H1 (cell line): ENCODE measurements at regions not wholly inside any gene's neighbourhood (a gene's known extent, or its start where the extent isn't known, plus 50 kb on each side); places are given as distances from the start of the nearest gene placed in this dataset.

Source experiments
- CTCF ChIA-PET: fragments of 300-600 bp; sonication (Branson Sonifier 250); formaldehyde crosslinking; loops from one replicate; lab custom pipeline; 2021; ENCODE audit not compliant: partially characterized antibody; lab: Charles Lee
- POLR2A ChIA-PET: fragments of 300-600 bp; sonication (Branson Sonifier 250); formaldehyde crosslinking; loops from one replicate; lab custom pipeline; 2021; ENCODE audit warnings: inconsistent platforms; ENCODE audit not compliant: partially characterized antibody; lab: Charles Lee
- DNase-seq, 2 experiments: peaks; one replicate each; pipeline versions ENCODE4 v3.0.0 to v3.0.0-alpha.2; 2010 to 2022; ENCODE audit warnings: low spot score in 2 of 2, low read depth in 1 of 2, mixed read lengths in 1 of 2
- FAIRE-seq: peaks from 2 replicates; lab custom pipeline; 2011; peaks lifted over from hg19 to GRCh38; lab: Jason Lieb, UNC
- H2AFZ ChIP-seq: 2 replicates; pipeline ENCODE4 v1.8.1; 2012; ENCODE audit warnings: low read length, inconsistent platforms
- H2AK5ac ChIP-seq: 2 replicates; pipeline ENCODE4 v1.6.1; 2013; ENCODE audit warnings: low read depth, low read length
- H2BK120ac ChIP-seq: replicated peaks from 2 replicates; pipeline ENCODE3; 2013; ENCODE audit warnings: low read depth, low read length, inconsistent platforms
- H2BK12ac ChIP-seq: 2 replicates; pipeline ENCODE4 v1.6.1; 2013; ENCODE audit warnings: low read depth, low read length
- H2BK15ac ChIP-seq: 2 replicates; pipeline ENCODE4 v1.6.1; 2013; ENCODE audit warnings: low read length
- H2BK20ac ChIP-seq: 2 replicates; pipeline ENCODE4 v1.6.1; 2013; ENCODE audit warnings: low read length
- H2BK5ac ChIP-seq: 2 replicates; pipeline ENCODE4 v1.6.1; 2013; ENCODE audit warnings: low read depth, low read length
- H3K14ac ChIP-seq: 2 replicates; pipeline ENCODE4 v1.6.1; 2013; ENCODE audit warnings: inconsistent platforms; ENCODE audit not compliant: insufficient read length
- H3K18ac ChIP-seq: 2 replicates; pipeline ENCODE4 v1.6.1; 2013; ENCODE audit warnings: low read length; ENCODE audit errors: extremely low read depth
- H3K23ac ChIP-seq: 2 replicates; pipeline ENCODE4 v1.6.1; 2013; ENCODE audit warnings: inconsistent platforms; ENCODE audit not compliant: insufficient read length
- H3K23me2 ChIP-seq: 2 replicates; pipeline ENCODE4 v1.6.1; 2013; ENCODE audit warnings: low read depth, low read length
- H3K27ac ChIP-seq: 2 replicates; pipeline ENCODE4 v1.6.1; 2011; ENCODE audit warnings: low read depth, low read length, inconsistent platforms
- H3K27me3 ChIP-seq, 4 experiments: replicated peaks in 1 of 4; 1 replicate in 1 of 4; 2 replicates in 3 of 4; pipeline versions ENCODE4 v1.6.1 to v1.8.1; 2011 to 2013; ENCODE audit warnings: low read length in 3 of 4, mild to moderate bottlenecking in 3 of 4, inconsistent platforms in 2 of 4, mixed read lengths in 2 of 4, moderate library complexity in 1 of 4; ENCODE audit not compliant: control insufficient read depth in 3 of 4, insufficient read depth in 3 of 4; ENCODE audit errors: extremely low read depth in 1 of 4
- H3K36me3 ChIP-seq, 4 experiments: 2 replicates each; pipeline versions ENCODE4 v1.6.1 to v1.8.1; 2011 to 2013; ENCODE audit warnings: mild to moderate bottlenecking in 4 of 4, low read length in 3 of 4, moderate library complexity in 2 of 4, control low read depth in 1 of 4, inconsistent platforms in 1 of 4; ENCODE audit not compliant: insufficient read depth in 4 of 4, control insufficient read depth in 2 of 4
- H3K4ac ChIP-seq: replicated peaks from 2 replicates; pipeline ENCODE3; 2013; ENCODE audit warnings: low read length, low read depth, mixed read lengths, inconsistent platforms; ENCODE audit not compliant: insufficient read length
- H3K4me1 ChIP-seq, 4 experiments: replicated peaks in 1 of 4; 1 replicate in 1 of 4; 2 replicates in 3 of 4; pipeline versions ENCODE4 v1.6.1 to v1.8.1; 2011 to 2013; ENCODE audit warnings: low read length in 3 of 4, inconsistent platforms in 2 of 4, mixed read lengths in 1 of 4; ENCODE audit not compliant: insufficient read depth in 4 of 4, control insufficient read depth in 3 of 4
- H3K4me2 ChIP-seq, 2 experiments: 2 replicates each; pipeline versions ENCODE4 v1.6.1 to v1.8.1; 2011 to 2013; ENCODE audit warnings: low read depth in 2 of 2, low read length in 2 of 2, control low read depth in 1 of 2, inconsistent platforms in 1 of 2, mild to moderate bottlenecking in 1 of 2; ENCODE audit not compliant: insufficient read depth in 1 of 2
- H3K4me3 ChIP-seq, 4 experiments: fragments of 200-600, 300-600 bp in 1 of 4; sonication (generic), shearing (Covaris generic), sonication (Bioruptor Twin) in 1 of 4; 2 replicates each; pipeline versions ENCODE4 v1.5.1 to v1.8.1; 2011 to 2016; ENCODE audit warnings: low read length in 4 of 4, low read depth in 3 of 4, control low read depth in 2 of 4, inconsistent platforms in 2 of 4, mild to moderate bottlenecking in 2 of 4, mixed read lengths in 1 of 4, moderate library complexity in 1 of 4; ENCODE audit not compliant: insufficient read depth in 2 of 4; ENCODE audit errors: extremely low read depth in 1 of 4
- H3K56ac ChIP-seq: replicated peaks from 2 replicates; pipeline ENCODE3; 2013; ENCODE audit warnings: low read depth, mild to moderate bottlenecking, mixed read lengths, low read length, inconsistent platforms; ENCODE audit not compliant: insufficient read length
- H3K79me1 ChIP-seq: 2 replicates; pipeline ENCODE4 v1.6.1; 2013; ENCODE audit warnings: low read depth, low read length, control low read depth
- H3K79me2 ChIP-seq, 2 experiments: 2 replicates each; pipeline versions ENCODE4 v1.6.1 to v1.8.1; 2012 to 2013; ENCODE audit warnings: low read length in 2 of 2, mild to moderate bottlenecking in 2 of 2, inconsistent platforms in 1 of 2; ENCODE audit not compliant: insufficient read depth in 2 of 2, control insufficient read depth in 1 of 2
- H3K9ac ChIP-seq, 4 experiments: replicated peaks in 1 of 4; 1 replicate in 1 of 4; 2 replicates in 3 of 4; pipeline versions ENCODE4 v1.6.1 to v1.8.1; 2011 to 2013; ENCODE audit warnings: low read depth in 3 of 4, low read length in 3 of 4, control low read depth in 2 of 4, mild to moderate bottlenecking in 2 of 4, moderate library complexity in 2 of 4, inconsistent platforms in 1 of 4; ENCODE audit errors: extremely low read depth in 1 of 4
- H3K9me3 ChIP-seq, 2 experiments: 2 replicates each; pipeline versions ENCODE4 v1.6.1 to v1.8.1; 2012 to 2013; ENCODE audit warnings: mild to moderate bottlenecking in 2 of 2, moderate library complexity in 2 of 2, control low read depth in 1 of 2, inconsistent platforms in 1 of 2, low read depth in 1 of 2, low read length in 1 of 2, mixed read lengths in 1 of 2; ENCODE audit not compliant: insufficient read depth in 2 of 2
- H4K20me1 ChIP-seq, 2 experiments: replicated peaks in 1 of 2; 2 replicates each; pipeline versions ENCODE3 to v1.8.1; 2011 to 2013; ENCODE audit warnings: inconsistent platforms in 2 of 2, low read length in 2 of 2, mild to moderate bottlenecking in 1 of 2; ENCODE audit not compliant: insufficient read depth in 2 of 2, control insufficient read depth in 1 of 2
- H4K5ac ChIP-seq: 2 replicates; pipeline ENCODE4 v1.6.1; 2013; ENCODE audit warnings: low read length, low read depth, mixed read lengths, inconsistent platforms; ENCODE audit not compliant: insufficient read length
- H4K8ac ChIP-seq: 2 replicates; pipeline ENCODE4 v1.8.0; 2013; ENCODE audit warnings: mild to moderate bottlenecking, moderate library complexity, low read length, inconsistent platforms; ENCODE audit not compliant: insufficient read depth; ENCODE audit errors: extremely low read depth
- H4K91ac ChIP-seq: replicated peaks from 2 replicates; pipeline ENCODE3; 2013; ENCODE audit warnings: low read length, mixed read lengths, inconsistent platforms; ENCODE audit not compliant: insufficient read length
- SRF ChIP-seq: IDR thresholded peaks from 2 replicates; pipeline ENCODE4 v1.6.1; 2011; ENCODE audit warnings: mild to moderate bottlenecking, low read depth, low read length, moderate library complexity
- WGBS, 2 experiments: shearing (Covaris generic) in 1 of 2; methylation state at CpG; one replicate each; pipeline versions ENCODE4 v1.1.6 to v1.1.7; 2013 to 2015; ENCODE audit warnings: low lambda C conversion rate in 2 of 2, mixed read lengths in 2 of 2, inconsistent platforms in 1 of 2, low coverage in 1 of 2, missing lambda C conversion rate in 1 of 2; ENCODE audit not compliant: insufficient replicate concordance in 2 of 2, insufficient coverage in 1 of 2, insufficient read length in 1 of 2; ENCODE audit errors: extremely low coverage in 1 of 2, missing lambda C conversion rate in 1 of 2; 5-methylcytosine and 5-hydroxymethylcytosine counted together
- TF ChIP-seq, protein P1 (sequence below), 3 experiments: IDR thresholded peaks; 1 replicate in 2 of 3; 2 replicates in 1 of 3; pipeline versions ENCODE4 v1.5.1 to v1.6.1; 2011; ENCODE audit warnings: low read length in 3 of 3, mild to moderate bottlenecking in 3 of 3, inconsistent platforms in 2 of 3, low read depth in 1 of 3, moderate library complexity in 1 of 3; ENCODE audit not compliant: insufficient read depth in 1 of 3; ENCODE audit errors: control extremely low read depth in 1 of 3

DNA sequence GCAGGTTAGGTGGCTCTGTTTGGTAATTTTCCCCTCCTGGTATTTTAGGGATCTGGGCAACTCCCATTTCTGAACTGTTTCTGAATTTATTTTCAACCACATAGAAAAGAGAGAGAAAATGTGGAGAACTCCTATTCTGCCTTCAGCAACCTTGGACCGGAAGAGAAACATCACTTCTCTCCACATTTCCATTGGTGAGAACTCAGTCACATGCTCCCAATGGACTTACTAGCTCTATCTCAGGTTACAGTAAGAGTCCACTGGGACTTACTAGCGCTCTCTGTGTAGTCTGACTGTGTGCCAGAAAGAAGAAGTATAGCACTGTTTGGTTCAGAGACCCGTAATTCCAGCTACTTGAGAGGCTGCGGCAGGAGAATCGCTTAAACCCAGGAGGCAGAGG is 383.2 kb downstream of the DUSP6 start:
- TF ChIP-seq SRF, result no peak
- TF ChIP-seq, protein P1, sequence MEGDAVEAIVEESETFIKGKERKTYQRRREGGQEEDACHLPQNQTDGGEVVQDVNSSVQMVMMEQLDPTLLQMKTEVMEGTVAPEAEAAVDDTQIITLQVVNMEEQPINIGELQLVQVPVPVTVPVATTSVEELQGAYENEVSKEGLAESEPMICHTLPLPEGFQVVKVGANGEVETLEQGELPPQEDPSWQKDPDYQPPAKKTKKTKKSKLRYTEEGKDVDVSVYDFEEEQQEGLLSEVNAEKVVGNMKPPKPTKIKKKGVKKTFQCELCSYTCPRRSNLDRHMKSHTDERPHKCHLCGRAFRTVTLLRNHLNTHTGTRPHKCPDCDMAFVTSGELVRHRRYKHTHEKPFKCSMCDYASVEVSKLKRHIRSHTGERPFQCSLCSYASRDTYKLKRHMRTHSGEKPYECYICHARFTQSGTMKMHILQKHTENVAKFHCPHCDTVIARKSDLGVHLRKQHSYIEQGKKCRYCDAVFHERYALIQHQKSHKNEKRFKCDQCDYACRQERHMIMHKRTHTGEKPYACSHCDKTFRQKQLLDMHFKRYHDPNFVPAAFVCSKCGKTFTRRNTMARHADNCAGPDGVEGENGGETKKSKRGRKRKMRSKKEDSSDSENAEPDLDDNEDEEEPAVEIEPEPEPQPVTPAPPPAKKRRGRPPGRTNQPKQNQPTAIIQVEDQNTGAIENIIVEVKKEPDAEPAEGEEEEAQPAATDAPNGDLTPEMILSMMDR (IDR thresholded peaks at IDR 0.05; ENCODE audit: control extremely low read depth in 1 of 3, insufficient read depth in 1 of 3, low read depth in 1 of 3, low read length in 3 of 3), result no peak
- TF ChIP-seq, all 59 proteins: peak for 0
- Histone ChIP-seq H3K56ac (no peak overlapping the region), H3K18ac (no peak overlapping the region), H3K27ac (no peak overlapping the region), H3K79me1 (no peaks in the 10 kb centered on the region), H3K14ac (no peak overlapping the region), H4K91ac (no peak overlapping the region), H2AK5ac (no peak overlapping the region), H3K23me2 (no peaks in the 10 kb centered on the region), H2BK5ac (no peak overlapping the region), H3K79me2 (no peaks in the 10 kb centered on the region), H3K36me3 (no peaks in the 10 kb centered on the region), H3K4me1 (no peaks in the 10 kb centered on the region), H3K23ac (no peak overlapping the region), H2BK15ac (no peak overlapping the region), H3K4me2 (no peak overlapping the region), H3K9me3 (no peaks in the 10 kb centered on the region), H3K27me3 (no peaks in the 10 kb centered on the region), H3K4ac (no peak overlapping the region), H2AFZ (peak overlapping the region; percentile 83; the same call in 1 of the 2 replicates), H3K9ac (no peak overlapping the region), H2BK120ac (no peak overlapping the region), H4K8ac (no peak overlapping the region), H4K5ac (no peak overlapping the region), H2BK12ac (no peak overlapping the region), H2BK20ac (no peak overlapping the region), H4K20me1 (no peaks in the 10 kb centered on the region), H3K4me3 (no peak overlapping the region)
- ChIA-PET CTCF (interaction anchor here (1.6 kb wide), 1 partner anchor 13 kb away, joined by 3 read pairs; no protein-coding TSS in a partner anchor), POLR2A (no interaction called here)
- no peak for FAIRE-seq
- DNase-seq, result no peak
- 95% methylated on average over 5 of the region's 5 CpGs; no CpG with 5 or more reads in 1 of the 2 experiments for WGBS, 2 experiments
